MCF 10A (cell line): ENCODE measurements at regions not wholly inside any gene's neighbourhood (a gene's known extent, or its start where the extent isn't known, plus 50 kb on each side); places are given as distances from the start of the nearest gene placed in this dataset.

ENCODE experiments used
- BruUV-seq: library from RNA; stranded (reverse); fragments of 400-500 nt; replicated peaks from 2 replicates; lab custom pipeline; 2021; lab: Mats Ljungman, UMichigan
- CTCF ChIA-PET: fragments of 300-600 bp; sonication (Branson Sonifier 250); formaldehyde crosslinking; extraction: SDS; loops from one replicate; lab custom pipeline; 2021; ENCODE audit warnings: antibody characterized with exemption, inconsistent platforms; lab: Yijun Ruan, JAX
- POLR2A ChIA-PET: fragments of 300-600, 350-650 bp; sonication (Branson Sonifier 250); formaldehyde crosslinking; extraction: SDS; loops from one replicate; lab custom pipeline; 2020; ENCODE audit warnings: antibody characterized with exemption, inconsistent platforms; lab: Yijun Ruan, JAX
- DNase-seq: peaks from one replicate; pipeline ENCODE4 v3.0.0-alpha.2; 2018; ENCODE audit not compliant: unreplicated experiment
- H3K27ac Mint-ChIP-seq: one replicate; pipeline ENCODE4 v1.8.0; 2022; ENCODE audit warnings: mild to moderate bottlenecking, low read depth, mixed read lengths; ENCODE audit not compliant: unreplicated experiment
- H3K27me3 Mint-ChIP-seq: one replicate; pipeline ENCODE4 v1.8.0; 2022; ENCODE audit warnings: mixed read lengths; ENCODE audit not compliant: insufficient read depth, unreplicated experiment
- H3K36me3 Mint-ChIP-seq: one replicate; pipeline ENCODE4 v1.8.0; 2022; ENCODE audit warnings: mild to moderate bottlenecking, moderate library complexity, mixed read lengths; ENCODE audit not compliant: insufficient read depth, unreplicated experiment
- H3K4me1 Mint-ChIP-seq: one replicate; pipeline ENCODE4 v1.8.0; 2022; ENCODE audit warnings: mixed read lengths; ENCODE audit not compliant: insufficient read depth, unreplicated experiment
- H3K4me3 Mint-ChIP-seq: one replicate; pipeline ENCODE4 v1.8.0; 2022; ENCODE audit warnings: mild to moderate bottlenecking, moderate library complexity, mixed read lengths; ENCODE audit not compliant: unreplicated experiment
- H3K9me3 Mint-ChIP-seq: one replicate; pipeline ENCODE4 v1.8.0; 2022; ENCODE audit warnings: mixed read lengths; ENCODE audit not compliant: unreplicated experiment
- CTCF ChIP-seq: fragments of 200-600 bp; IDR thresholded peaks from one replicate; pipeline ENCODE4 v1.8.0; 2022; ENCODE audit warnings: antibody characterized with exemption, mild to moderate bottlenecking; ENCODE audit not compliant: unreplicated experiment
- intact Hi-C: fragments of 100-400 bp; cut with micrococcal nuclease; formaldehyde crosslinking; loops from 2 replicates; pipeline ENCODE4 v1.14.1; 2022

- H3K27me3 Mint-ChIP-seq = no peaks in the 10 kb centered on the region
- no peaks in the 10 kb centered on the region for H3K4me1 Mint-ChIP-seq
- no peaks in the 10 kb centered on the region for H3K9me3 Mint-ChIP-seq
- intact Hi-C loops = no loop called here
- CTCF ChIA-PET = no interaction called here
- no peak overlapping the region for H3K27ac Mint-ChIP-seq
- no peak overlapping the region for H3K4me3 Mint-ChIP-seq
- POLR2A ChIA-PET = no interaction called here
- TF ChIP-seq CTCF = no peak
- H3K36me3 Mint-ChIP-seq = no peaks in the 10 kb centered on the region
- no TSS peak for BruUV-seq
- no peak for DNase-seq
Measured at GRCh38 chr4:136900696-136901095, 631.6 kb downstream of the PCDH18 start.

GRCh38 chr4:136898590-136899248 is 633.6 kb downstream of the PCDH18 start:
- H3K36me3 Mint-ChIP-seq = no peaks in the 10 kb centered on the region
- intact Hi-C loops = no loop called here
- no peak for TF ChIP-seq CTCF

GRCh38 chr4:136893573-136893972 is 638.7 kb downstream of the PCDH18 start:
- ChIA-PET POLR2A (no interaction called here), CTCF (interaction anchor here (0.6 kb wide), 1 partner anchor 1311 kb away, joined by 3 read pairs; no protein-coding TSS in a partner anchor)
- Mint-ChIP-seq H3K27ac (no peak overlapping the region), H3K36me3 (no peaks in the 10 kb centered on the region), H3K4me1 (no peaks in the 10 kb centered on the region), H3K27me3 (no peaks in the 10 kb centered on the region), H3K9me3 (no peaks in the 10 kb centered on the region), H3K4me3 (no peak overlapping the region)
- intact Hi-C loops = no loop called here
- TF ChIP-seq CTCF = no peak
- DNase-seq = no peak
- BruUV-seq = no TSS peak

More at GRCh38 chr4:136898590-136899248, 633.6 kb downstream of the PCDH18 start:
- Mint-ChIP-seq H3K4me1 (no peaks in the 10 kb centered on the region), H3K27me3 (no peaks in the 10 kb centered on the region), H3K9me3 (no peaks in the 10 kb centered on the region), H3K4me3 (no peak overlapping the region), H3K27ac (no peak overlapping the region)
- BruUV-seq = no TSS peak
- no peak for DNase-seq
- POLR2A ChIA-PET = interaction anchor here (0.7 kb wide), 1 partner anchor 20 kb away, joined by 3 read pairs; no protein-coding TSS in a partner anchor
- CTCF ChIA-PET = no interaction called here

- Mint-ChIP-seq H3K27ac (no peak overlapping the region), H3K9me3 (no peaks in the 10 kb centered on the region), H3K27me3 (no peaks in the 10 kb centered on the region), H3K4me3 (no peak overlapping the region), H3K36me3 (no peaks in the 10 kb centered on the region), H3K4me1 (no peaks in the 10 kb centered on the region)
- ChIA-PET CTCF (no interaction called here), POLR2A (no interaction called here)
- no peak for TF ChIP-seq CTCF
- no peak for DNase-seq
- intact Hi-C loops = no loop called here
- BruUV-seq = no TSS peak
Measured at GRCh38 chr4:136881666-136882065, 650.6 kb downstream of the PCDH18 start.
